Activated CD4-positive, CD25-positive, alpha-beta regulatory T cell treated with anti-CD3 and anti-CD28 coated beads, Interleukin-2, amount 50 U/mL, for 72 hours (primary cell): ENCODE measurements at regions not wholly inside any gene's neighbourhood (a gene's known extent, or its start where the extent isn't known, plus 50 kb on each side); places are given as distances from the start of the nearest gene placed in this dataset.
"Not testable (repeated sequence)": the region's sequence is repeated elsewhere in the genome, so short reads cannot be mapped to it uniquely, and the experiment has no call there.

Source experiments
- DNase-seq: peaks from one replicate; pipeline ENCODE4 v3.0.0; 2021

DNA sequence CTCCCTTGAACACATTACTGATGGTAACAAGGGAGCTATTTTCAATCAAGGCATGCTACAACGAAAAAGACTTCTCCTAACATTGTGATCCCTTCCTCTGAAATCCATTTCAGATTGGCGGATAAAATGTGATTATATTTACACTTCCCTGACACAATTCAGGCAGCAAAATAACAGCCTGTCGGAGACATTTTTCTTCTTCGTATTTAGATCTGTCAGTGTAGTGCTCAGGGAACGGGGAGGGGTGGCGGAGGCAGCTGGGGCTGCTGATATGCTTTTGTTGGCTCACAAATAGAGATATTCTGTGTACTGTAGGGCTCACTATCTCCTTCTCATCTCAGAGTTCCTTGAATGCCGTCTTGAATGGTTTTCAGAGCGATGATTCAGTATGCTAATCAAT, 1261.7 kb upstream of the AUTS2 start:
- no peak for DNase-seq

DNA sequence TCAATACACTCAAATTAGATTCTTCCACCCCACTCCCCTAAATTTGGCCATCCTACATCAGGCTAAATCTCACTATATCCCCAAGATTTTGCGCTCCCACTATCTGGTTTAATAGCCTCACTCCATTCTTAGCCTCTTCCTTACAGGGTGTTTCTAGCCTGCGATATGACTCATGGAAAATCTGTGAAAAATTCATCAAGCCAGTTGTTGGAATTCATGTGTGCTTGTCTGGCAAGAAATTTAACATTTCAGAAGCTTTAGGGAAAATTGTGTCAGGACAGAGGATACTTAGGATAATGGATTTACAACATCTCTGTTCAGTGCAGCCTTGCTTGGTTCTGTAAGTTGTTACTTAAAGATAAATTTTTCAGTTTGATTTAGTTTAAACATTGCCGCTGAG, 1249.9 kb upstream of the AUTS2 start:
- no peak for DNase-seq

DNA sequence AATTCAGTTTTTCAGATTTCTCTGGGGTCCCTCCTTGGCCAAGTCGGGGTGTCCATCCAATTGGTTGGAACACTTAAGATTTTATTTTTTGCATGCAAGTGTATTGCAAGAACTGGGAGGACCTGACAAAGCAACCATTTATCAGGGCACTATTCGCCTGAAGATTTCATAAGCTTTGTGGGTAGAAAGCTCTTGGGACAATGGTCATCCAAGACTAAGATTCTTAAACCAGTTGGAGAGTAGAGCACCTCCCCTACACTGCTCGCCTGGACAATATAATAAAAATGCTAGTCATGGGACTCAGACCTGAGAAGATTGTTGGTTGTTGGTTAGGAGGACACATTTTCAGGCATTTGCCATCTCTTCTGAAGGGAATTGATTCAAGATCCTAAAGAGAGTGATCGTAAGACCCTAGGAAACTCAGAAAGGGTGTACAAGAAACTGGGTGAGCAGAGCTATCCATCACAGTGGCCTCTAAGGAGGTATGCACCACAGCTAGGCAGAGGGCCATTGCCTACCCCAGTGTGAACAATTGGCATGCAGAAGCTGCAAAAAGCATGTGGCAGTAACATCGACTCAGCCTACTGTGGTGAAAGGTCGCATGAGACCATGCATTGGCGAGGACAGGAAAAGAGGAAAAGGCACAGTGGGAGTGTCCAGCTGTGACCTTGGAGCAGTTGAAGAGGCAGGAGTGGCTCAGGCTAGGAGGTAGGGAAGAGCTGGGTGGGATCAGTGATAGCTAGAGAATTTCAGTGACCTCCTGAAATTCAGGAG, 1235.3 kb upstream of the AUTS2 start:
- no peak for DNase-seq

DNA sequence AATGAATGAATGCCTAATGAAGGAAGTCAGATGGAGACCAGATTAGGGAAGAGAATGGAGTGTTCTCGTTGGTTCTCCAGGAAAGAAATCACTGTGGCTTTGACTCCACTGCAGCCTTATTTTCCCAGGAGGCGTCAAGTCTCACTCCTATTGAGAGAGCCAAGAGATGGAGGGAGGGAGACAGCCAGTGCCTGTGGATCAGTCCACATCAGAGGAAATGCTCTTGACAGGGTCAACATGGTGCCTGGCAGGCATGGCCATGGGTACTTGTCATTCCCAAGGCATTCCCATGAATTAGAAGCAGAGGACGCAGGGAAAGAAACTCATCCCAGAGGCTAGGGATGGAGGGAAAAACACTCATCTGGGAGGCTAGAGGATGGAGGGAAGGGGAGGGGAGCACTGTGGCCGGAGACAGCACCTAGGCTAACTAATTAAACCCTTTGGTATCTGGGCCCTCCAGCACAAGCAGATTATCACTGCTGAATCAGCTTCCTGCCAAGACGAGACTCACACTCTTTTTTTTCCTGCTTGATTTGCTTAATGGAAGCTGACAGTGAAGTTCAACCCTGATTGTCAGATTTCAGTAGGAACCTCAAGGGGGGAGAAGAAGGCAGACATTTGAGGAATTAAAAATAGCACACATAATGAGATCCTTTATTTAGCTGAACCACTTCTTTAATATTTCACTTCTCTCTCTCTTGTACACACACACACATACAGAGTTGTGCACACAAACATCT, 1233.2 kb upstream of the AUTS2 start:
- DNase-seq, result no peak

DNA sequence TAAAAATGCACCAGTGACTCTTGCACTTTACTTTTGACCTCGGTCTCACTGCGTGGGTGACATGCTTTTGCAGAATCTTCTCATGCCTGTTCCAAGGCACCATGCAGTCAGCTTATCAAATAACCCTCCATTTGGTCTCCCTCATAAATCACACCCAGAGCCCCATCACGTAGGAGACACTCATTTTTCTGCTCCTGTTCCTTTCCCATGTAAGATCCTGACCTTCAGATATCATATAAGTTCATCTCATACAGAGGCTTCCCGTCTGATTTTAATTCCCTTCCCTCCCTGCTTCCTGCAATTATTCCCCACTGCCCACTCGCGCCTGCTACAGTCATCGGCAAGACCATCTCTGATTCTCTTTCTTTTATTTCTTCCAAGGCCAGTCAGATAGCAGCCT, 1226.3 kb upstream of the AUTS2 start:
- no peak for DNase-seq

DNA sequence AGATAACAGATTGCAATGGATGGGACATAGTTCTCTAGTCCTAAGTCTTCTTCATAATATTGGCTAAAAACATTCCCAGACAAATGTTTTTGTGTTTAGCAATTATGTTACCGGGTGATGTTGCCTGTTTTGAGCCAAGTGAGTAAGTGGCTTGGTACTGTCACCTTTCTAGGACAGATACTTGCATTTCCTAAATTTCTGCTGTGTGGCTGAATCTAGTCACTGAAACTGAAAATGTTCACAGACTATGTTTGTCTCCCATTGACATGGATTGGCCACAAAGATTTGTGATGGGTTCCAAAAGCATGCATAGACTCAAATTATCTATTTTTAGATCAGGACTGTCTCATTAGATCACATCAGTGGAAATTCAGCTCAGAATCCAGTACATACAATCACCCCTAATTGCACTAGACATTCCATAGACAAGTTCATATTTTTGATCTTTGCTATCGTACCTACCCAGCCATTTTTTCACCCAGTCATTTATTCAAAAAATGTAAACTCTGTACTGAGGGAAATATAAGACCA, 1222.1 kb upstream of the AUTS2 start:
- DNase-seq, result no peak

DNA sequence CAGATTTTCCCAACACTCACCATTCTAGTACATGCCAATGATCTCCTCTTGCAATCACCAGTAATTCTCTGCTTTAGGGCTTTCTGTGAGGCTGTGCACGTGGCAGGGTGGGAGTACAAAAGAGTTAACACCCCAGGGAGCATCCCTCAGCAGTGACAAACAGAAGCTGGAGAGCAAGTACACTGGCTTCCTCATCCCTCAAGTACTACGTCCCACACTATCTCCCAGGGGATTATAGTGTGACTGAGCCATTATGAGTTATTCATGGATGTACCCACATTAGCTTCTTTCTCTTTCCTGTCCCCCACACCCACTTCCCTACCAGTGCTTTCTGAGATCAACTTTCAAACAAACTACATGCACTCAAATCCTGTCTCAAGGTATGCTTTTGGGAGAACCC, 1216.5 kb upstream of the AUTS2 start:
- DNase-seq, result no peak

DNA sequence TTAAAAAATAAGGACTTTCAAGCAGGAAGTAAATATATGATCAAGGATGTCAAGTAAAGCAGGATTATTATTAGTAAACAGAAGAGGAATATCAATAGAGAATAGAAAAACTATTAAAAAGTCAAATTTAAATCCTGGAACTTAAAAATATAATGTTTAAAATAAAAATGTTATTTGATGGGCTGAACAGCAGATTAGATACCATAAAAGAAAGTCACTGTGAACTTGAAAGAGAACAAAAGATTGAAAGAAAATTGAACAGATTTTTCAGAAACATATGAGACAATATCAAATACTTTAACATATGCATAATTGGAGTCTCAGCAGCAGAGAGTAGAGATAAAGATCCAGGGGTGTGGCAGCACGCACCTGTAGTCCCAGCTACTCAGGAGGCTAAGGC, 1213.7 kb upstream of the AUTS2 start:
- DNase-seq, result no peak

DNA sequence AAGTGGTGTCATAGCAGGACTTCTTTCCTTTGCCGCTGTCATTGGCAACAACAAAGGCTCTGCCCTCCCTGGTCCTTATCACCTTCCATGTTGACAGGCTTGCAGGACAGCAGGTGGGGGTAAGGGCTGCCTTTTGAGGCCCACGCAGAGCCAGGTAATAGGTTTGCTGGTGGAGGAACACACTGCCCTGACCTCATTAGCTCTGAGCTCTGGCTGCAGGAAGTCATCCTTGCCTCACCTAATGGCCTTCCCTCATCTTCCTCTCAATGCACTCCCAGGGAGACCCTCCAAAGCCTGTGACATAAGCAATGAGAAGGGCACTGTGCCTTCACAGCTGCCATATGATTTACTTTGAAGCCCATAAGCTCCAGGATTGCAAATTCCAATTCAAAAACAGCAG, 1205.2 kb upstream of the AUTS2 start:
- no peak for DNase-seq

DNA sequence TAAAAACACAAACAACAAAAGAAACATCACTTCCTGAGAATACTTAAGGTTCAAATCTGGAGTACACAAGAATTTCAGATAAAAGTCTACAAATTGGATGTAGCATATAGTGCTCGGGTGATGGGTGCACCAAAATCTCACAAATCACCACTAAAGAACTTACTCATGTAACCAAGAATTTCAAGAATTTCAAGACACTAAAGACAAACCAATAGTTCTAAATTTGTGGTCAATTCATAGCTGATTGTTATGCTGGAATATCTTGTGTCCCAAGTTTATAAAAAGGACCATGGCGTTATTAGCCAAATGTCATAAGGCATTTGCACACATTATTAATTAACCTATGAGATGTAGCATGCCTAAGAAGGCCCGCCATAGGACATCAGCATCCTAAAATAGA, 1204.1 kb upstream of the AUTS2 start:
- DNase-seq, result no peak

DNA sequence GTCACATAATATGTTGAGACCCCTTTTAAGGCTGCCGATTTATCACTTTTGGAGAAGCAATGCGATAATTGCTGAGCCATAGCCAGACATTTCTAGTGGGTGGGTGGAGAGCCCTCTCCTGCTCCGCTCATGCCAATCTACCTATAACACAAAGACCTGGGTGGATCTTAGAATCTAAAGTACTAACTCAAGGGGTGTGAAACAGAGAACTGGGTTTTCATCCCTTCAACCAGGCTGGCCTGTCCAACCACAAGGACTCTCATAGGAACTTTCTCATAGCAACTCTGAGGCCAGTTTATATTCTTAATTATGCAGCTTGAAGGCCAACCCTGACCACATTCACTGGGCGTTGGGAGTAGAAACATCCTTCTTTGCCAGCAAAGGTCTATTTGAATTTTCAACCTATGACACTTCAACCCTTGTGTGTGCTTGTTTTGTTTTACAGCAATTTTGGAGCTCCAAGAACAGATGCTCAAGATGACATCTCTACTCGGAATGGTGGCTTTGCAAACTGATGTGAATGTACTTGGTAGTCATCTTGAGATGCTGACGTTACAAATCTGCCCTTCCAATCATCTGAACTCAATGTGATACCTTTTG, 1198.2 kb upstream of the AUTS2 start:
- no peak for DNase-seq

DNA sequence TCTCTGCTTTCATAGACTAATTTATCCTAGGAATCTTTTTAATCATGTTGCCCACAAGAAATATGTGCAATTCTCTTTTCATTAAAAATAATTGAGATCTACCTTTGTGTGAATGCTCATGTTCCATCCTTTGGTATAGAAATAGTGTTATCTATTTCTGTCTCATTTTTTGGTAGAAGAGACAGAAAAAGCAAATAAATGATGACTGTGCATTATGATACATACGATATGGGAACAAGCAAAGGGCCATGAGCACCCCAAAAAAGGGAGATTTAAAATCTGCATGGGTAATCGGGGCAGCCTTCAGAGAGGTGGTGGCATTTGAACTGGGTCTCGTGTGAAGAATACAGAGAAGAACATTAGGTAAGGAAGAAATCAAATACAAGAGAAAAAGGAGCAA, 1197.5 kb upstream of the AUTS2 start:
- DNase-seq, result no peak

DNA sequence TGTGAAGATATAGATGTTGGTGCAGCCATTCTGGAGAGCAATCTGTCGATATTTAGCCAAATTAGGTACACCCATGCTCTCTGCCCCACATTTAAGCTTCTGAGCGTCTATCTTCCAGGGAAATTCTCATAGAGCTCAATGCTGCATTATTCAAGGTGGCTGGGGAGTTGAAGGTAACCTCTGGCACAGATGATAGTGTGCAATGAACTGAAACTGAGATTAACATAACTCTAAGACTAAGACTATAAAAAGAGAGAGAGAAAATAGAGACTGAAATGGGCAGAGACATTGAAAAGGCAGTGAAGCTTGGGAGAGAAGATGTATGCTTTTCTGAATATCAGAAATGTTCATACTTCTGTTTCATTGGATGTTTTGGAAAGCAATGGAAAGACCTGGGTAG, 1197.0 kb upstream of the AUTS2 start:
- DNase-seq, result no peak

DNA sequence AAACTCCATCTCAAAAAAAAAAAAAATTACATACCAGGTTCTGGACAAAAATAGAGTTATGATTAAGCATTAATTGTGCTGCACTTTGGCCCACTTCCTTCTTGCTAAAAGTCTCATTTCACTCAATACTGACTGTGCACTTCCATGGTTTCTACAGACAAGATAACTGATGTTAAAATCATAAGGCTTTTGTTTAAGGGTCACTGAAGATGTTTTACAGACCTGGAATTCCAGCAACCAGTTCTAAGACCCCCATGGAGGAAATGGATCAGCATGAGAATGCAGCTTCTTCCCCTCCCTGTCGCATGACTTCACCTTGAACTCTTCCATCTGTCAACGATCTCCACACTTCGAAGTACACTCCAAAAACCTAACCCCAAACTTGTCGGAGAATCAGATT, 1191.8 kb upstream of the AUTS2 start:
- DNase-seq, result no peak

DNA sequence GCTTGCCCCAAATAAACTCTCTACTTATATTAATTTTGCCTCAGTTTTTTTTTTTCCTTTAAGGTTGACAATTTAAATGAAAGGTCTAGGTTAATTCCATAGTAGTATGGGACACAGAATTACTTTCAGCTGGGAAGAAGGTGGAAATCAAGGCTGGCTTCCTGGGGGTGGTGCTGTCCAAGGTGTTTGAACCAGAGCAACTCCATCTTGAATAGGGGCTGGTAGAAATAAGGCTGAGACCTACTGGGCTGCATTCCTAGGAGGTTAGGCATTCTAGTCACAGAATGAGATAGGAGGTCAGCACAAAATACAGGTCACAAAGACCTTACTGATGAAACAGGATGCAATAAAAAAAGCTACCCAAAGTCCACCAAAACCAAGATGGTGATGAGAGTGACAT, 1190.8 kb upstream of the AUTS2 start:
- no peak for DNase-seq

DNA sequence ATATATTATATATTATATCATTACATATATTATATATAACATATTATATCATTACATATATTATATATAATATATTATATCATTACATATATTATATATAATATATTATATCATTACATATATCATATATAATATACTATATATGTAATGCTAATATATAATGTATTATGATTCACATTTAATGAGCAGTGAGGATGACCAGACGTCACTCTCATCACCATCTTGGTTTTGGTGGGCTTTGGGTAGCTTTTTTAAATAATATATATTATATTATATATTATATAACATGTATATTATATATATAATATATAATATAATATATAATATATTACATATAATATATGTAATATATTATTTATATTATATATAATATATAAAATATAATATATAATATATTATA, 1189.4 kb upstream of the AUTS2 start:
- no peak for DNase-seq

DNA sequence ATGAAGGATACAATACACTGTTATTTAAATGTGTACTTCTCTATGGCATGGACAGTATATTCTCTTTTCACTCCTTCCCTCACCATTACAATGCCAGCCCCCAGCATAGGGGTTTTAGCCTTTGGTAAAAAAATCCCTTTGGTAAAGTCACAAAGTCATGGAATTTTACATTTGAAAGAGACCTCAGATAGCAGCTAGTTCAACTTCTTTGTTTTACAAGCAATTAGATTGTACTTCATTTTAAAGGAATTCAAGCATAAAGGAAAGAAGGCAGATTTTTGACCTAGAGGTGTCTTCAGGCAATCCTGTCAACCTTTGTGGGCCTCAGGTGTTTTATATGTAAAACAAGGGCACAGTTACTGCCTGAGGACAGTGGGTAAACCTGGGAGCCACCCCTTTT, 1188.4 kb upstream of the AUTS2 start:
- DNase-seq, result no peak

DNA sequence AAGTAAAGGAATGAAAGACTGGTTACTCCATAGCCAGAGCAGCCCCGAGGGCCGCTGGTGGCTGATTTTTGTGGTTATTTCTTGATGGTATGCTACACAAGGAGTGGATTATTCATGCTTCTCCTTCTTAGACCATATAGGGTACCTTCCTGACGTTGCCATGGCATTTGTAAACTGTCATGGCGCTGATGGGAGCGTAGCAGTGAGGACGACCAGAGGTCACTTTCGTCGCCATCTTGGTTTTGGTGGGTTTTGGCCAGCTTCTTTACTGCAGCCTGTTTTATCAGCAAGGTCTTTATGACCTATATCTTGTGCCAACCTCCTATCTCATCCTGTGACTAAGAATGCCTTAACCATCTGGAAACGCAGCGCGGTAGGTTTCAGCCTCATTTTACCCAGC, 1187.6 kb upstream of the AUTS2 start:
- not testable (repeated sequence) for DNase-seq

DNA sequence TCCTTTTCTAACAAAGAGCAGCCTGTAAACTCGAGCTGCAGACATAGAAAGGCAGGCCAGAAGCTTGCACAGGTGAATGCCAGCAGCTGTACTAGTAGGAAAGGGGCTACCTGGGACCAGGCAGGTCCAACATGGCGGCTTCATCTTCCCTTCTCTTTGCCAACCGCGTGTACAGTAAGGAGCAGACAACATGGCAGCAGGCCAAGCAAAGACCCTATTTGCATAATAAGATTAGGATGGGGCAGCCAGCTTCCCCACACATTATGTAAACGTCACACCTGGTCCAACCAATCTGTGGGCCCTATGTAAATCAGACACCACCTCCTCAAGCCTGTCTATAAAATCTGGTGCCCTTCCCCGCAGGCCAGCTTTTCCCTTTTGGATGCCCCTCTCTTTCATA, 1186.5 kb upstream of the AUTS2 start:
- DNase-seq, result no peak

DNA sequence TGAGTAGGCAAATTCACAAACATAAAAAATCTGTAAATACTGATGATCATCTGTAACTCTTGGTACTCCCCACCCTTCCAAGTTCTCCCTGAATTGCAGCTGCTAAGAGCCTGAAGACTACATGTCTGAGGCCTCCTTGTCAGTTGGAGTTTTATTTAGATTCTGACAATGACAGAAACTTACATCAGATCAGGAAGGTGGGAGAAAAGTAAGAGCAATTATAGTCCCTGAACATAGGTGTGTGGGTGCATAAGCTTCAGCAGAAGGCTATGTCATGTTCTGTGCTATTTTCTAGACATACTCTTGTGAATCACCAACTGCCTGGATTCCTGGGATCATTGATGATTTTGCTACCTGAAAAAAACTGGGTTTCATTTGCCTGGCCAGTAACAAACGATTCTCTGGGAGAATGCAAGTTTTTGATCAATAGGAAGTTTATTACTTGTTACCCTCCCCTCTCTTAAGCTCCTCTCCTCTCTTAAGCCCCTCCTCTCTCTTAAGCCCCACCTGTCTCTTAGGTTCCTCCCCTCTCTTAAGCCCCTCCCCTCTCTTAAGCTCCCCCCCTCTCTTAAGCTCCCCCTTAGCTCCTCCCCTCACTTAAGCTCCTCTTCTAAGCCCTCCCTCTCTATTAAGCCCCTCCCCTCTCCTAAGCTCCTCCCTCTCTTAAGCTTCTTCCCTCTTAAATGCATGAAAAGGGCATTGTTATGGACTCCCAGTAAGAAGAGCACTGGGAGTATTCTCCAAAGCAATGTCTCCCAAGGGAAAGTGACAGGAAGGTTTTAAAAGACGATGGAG, 1183.4 kb upstream of the AUTS2 start:
- no peak for DNase-seq

DNA sequence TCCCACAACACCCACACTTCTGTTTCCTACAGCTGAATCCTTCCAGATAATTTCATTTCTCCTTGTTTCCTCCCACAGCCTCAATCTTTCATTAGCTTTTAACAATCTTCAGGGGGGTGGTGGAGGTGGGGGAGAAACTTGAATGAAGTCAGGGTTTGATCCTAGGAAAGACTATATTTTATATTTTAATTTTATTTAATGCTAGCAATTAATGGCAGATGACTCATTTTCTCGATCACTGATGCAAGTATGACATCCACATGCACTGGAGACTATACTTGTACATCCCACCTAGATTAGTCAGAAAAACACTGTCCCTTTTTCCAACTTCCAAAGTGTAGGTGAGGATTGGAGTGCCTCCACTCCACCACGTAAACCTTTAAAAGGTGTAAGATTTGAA, 1181.3 kb upstream of the AUTS2 start:
- no peak for DNase-seq

DNA sequence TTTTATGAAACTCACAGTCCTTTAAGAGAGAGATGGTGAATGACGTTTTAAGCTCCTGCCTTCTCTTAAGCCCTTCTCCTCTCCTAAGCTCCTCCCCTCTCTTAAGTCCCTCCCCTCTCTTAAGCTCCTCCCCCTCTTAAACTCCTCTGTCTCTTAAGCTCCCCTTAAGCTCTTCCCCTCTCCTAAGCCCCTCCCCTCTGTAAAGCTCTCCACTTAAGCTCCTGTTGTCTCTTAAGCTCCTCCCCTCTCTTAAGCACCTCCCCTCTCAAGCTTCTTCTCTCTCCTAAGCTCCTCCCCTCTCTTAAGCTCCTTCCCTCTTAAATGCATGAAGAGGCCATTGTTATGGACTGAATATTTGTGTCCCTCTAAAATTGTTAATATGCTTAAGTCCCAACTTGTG, 1180.6 kb upstream of the AUTS2 start:
- DNase-seq, result no peak
